ENCODE measurements at regions not wholly inside any gene's neighbourhood (a gene's known extent, or its start where the extent isn't known, plus 50 kb on each side); places are given as distances from the start of the nearest gene placed in this dataset.

DNA sequence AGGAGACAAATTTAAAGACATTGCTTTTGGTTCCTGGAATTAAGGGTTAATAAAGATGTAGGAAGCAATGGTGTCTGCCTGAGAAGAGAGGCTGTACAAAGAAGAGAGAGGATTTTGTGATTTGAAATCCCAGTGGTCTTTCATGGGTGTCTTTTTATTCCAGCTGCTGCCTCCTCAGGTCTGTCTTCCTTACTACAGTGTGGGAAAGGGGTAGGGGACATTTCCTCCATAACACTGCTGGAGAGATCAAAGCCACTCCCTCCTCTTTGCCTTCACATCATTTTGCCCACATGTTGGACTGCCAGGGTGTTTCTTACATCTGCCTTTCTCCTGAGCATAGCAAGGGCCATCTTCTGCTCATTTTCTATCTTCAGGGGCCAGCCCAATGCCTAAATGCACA, 348.5 kb downstream of the EN1 start:
- no peak for DNase-seq

DNA sequence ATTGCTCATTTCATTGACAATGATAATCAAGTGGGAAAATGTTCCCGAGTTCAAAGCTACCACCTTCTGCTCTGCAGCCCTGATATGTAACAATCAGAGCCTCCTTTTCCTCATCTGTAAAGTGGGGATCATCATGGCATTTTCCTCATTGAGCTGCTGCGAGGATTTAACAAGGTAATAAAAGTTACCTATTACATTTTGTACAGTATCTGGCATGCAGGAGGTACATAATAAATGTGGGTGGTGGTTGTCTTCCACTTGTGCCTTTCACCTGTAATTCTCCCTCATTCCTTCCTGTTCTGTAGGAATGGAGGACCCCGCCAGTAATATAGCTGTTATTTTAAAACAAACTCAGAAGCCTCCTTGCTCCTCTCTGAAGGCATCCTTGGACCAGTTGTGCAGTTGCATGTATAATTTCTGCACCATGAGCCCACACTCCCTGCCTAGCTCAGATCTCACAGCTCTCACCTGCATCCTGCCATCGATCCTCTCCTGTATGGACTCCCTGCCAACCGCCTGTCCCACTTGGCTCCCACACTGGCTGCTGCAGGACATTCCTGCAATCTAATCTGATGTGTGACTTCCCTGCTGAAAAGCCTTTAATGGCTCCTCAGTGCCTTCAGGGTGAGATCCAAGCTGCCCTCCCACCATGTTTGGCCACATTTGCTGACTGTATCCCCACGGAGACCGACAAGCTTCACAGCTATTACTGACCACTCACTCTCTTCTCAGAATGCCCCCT, 350.4 kb downstream of the EN1 start:
- no peak for DNase-seq

DNA sequence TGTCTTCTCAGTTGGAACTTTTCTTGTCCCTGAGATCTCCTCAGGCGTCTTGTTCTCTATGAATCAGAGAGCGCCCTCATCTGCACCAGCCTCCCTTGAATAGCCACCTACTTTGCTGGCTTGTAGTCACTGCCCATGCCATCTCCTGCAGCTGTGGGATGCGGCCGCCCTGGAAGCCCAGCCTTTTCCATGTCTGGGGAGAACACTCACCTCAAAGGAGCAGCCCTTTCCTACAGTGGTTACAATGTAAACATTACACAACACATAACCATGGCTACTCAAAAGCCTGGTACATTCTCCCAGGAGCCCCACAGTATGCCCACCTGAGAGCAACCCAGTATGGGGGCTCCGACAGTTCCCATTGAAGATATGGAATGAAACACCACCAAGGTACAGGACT, 351.0 kb downstream of the EN1 start:
- DNase-seq, result no peak

DNA sequence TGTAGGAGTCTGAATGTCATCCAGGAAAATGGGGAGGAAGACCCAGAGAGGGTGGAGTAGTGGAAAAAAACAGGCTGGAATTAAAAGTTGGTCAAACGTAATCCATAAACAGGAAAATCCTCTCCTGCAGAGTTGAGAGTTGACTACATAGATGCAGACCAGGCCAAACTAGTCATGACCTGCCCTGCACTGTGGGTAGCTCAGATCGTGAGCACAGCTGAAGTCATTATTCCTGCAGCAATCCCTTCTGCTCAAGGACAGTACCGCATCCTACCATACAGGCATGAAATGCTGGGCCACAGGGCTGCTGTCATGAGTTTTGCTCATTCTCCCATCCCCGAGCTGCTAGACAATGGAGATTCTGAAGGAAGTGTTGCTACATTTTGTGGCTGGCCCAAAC, 352.2 kb downstream of the EN1 start:
- DNase-seq, result no peak

DNA sequence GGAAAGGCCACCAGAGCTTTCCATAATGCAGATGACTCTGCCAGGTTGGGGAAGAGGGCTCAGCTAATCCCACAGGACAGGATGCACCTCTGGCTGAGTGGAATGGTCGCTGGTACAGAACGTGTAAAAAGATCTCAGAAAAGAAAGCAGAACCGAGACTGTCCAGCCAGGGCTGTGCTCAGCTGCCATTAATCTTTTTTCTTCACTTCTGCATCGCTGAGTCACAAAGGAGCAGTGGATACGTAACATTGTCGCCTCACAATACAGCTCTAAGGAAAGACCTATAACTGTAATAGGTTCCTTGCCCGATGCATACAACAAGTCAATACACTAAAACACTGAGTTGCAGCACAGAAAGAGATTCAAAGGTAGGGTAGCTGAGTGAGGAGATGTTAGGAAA, 354.2 kb downstream of the EN1 start:
- no peak for DNase-seq

DNA sequence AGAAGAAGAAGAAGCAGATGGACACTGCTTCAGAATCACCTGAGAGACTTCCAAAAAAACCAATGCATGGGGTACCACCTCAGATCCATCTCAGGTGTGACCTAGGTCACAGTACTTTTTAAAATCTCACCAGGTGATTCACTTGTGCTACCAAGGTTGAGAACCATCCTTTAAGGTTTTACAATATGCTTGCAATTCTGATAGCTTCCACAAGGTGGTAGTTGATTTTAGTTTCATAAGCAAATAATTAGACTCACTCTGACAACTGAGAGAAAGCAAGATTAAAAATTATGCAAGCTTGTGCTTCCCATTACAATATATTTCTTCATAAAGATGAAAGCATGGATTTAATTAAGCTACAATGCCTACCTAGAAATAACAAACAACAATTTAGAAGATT, 355.1 kb downstream of the EN1 start:
- no peak for DNase-seq

DNA sequence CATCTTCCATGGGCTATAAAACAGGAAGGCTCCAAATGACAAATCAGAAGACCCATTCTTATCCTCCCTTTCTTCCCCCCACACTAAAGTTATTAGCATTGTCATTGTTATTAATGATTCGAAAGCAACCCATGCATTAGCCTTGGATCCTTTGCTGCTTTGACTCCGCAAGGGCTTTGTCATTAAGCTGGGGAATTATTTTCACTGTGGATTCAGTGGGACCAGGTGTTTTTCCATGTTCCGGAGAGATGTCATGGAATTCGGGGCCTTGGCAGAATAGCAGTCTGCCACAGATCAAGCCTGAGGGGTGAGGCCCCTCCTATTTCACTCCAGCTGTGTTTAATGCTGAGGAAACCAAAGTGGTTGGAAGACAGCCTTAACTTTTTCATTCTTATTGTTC, 357.1 kb downstream of the EN1 start:
- no peak for DNase-seq

DNA sequence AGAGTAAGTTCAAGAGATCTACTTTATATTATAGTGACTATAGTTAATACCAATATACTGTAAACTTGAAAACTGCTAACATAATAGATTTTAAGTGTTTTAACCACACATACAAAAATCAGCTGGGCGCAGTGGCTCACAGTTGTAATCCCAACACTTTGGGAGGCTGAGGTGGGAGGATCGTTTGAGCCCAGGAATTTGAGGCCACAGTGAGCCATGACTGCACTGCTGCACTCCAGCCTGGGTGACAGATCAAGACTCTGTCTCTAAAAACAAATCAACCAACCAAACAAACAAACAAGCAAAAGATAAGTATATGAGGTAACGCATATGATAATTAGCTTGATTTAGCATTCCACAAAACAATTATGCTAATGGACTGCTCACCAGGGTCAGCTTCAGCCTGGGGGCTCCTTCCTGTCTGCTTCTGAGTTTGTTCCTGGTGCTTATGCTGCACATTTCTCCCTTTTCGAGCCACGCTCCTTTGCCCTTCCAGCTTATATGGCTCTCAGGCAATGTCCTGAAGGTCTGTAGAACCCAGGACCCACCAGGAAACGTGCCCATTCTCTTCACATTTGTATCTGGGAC, 357.6 kb downstream of the EN1 start:
- DNase-seq, result no peak

DNA sequence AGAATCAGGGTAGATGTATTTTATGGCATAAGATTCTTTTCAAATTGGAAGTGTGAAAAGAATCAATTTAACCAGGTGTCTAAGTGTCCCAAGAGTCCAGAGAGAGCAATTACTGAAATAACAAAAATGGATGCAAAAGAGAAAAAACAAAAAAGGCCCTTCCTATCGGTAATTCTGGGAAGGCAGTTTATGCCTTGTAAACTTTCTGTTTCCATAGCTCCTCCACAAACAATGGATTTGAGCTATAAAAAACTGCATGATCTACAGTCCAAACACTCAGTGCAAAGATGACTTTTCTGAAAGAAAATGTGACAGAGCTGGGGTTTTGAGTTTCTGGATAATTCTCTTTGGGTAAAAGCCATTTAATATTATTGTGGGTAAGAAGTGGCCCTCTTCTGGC, 366.1 kb downstream of the EN1 start:
- DNase-seq, result no peak

DNA sequence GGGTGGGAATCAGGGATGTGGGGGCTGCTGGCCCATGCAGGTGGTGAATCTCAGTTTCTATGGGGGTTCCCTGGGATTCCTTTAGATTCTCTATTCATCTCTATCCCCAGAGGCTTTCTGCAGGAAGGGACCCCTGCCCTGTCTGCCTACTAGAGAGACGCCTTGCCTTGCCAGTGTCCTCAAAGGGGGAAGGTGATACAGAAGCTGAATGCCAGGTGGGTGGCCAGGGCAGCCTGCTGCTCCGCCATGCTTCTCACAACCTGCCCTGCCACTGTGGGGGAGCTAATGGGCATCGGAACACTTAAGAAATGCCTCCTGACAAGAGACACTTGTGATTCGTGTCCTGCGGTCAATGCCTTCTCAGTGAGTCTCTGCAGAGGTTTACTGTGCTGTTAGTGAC, 368.4 kb downstream of the EN1 start:
- DNase-seq, result no peak

DNA sequence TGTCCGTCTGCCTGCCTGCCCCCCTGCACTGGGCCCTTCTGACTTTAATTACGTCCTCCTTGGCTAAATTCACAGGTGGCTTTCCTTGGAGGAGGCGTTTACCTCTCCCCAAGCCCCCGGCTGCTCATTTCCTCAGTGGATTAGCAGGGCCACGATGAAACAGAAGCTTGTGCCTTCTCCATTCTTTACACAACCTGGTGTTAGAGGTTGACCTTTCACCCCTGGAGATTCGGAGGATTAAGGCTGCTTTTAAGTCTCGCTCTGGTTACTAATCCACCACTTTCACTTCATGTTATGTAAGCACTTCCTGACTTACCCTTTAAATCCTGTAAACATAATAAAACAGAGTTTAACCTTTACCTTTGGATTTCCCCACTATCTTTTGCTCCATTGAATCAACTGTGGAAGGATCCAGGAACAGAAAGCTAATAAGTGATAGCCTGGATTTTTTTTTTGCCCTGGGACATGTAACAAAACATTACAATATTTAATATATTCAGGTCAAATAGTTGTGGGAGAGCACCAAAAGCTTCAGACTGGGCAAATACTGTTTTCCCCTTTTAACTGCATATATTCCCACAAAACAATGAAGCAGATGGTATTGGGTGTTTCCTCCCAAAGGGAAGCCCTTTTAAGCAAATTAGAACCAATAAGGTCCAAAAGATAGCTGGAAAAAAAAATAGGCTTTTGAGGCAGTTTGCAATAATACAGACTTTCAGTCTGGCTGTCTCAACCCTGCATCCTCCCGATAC, 370.2 kb downstream of the EN1 start:
- no peak for DNase-seq

DNA sequence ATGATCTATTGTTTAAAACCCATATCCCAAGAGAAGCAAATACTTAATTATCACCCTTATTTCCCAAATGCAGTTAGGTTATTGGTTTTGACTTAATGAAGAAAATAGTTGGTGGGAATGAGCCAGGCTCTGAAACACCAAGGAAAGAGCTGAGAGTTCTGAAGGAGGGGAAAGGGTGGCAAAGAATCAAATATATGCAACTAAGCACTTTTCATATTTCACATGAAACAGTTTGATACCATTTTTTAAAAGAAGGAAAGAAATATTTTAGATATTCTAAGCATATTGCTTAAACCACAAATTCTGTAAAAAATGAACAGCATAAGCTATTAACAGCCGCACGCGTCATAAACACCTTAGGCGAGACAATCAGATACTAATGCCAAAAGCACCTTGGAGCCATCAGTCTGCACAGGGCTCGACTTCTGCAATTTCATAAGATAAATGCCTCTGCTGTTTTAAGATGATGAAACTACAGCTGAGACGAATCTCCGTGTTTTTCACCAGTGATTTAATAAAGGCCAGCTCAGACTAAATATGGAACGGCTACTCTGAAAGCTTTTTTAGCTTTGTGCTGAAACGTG, 371.7 kb downstream of the EN1 start:
- DNase-seq, result no peak

DNA sequence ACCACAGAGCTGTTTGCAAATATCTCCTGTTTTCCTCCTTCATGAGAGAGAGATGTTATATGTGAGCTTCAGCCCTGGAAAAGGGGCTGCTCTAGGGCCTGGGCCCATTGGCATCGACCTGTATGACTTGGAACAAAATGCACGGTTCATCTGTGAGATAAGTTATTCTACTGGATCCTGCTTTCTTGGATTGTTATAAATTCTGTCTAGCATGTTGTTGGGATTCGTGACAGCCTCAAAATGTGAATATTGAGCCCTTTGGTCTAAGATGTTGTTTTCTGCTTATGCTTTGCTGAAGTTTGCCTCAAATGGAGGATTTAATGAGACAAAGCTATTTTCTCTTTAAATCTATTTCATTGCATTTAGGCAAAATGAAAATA, 372.9 kb downstream of the EN1 start:
- no peak for DNase-seq

DNA sequence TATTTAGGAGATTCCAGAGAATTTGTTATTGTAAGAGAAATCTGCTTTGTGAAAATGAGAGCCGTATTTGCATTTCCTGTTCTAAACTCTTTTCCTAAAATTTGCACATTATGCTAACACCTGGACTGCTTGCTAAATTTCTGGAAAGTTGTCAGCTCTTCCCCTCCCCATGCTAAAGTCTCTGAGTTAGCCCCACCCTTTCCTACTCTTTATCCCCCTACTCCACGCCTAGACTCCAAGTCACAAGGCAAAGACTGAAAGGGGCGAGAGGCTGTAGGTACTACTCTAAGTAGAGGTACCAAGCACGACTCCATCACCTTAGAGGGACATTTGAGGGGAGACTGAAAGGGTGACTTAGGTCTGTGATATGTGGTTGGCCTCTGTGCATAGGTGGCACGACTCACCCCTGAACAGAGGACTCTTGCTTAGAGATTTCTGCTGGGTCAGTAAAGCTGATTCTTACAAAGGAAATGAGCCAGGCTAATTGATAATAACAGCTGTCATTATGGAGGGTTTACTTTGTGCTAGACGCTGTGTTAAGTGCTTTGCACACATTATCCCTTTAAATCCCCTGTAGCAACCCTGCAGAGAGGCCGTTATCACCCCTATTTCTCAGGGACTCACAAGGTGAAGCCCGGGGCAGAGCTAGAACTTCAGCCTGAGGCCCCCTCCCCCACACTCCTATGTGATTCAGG, 373.5 kb downstream of the EN1 start:
- DNase-seq, result peak; percentile 44

DNA sequence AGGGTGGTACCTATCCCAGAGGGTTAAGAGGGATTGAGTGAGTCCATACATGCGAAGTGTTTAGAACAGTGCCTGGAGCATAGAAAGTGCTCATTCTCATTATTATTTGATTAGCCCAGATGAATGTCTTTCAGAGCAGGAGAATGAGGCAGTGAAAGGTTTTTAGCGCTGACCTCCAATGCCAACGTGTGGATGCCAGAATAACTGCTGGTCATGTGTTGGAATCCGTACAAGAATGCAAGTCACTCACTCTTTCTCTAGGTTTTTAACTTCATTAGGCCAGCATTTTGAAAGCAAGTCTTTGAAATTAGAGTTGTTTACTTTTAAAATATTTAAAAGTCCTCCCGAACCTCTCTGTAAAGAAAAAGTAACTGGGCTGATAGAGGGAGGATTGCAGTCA, 374.2 kb downstream of the EN1 start:
- no peak for DNase-seq

DNA sequence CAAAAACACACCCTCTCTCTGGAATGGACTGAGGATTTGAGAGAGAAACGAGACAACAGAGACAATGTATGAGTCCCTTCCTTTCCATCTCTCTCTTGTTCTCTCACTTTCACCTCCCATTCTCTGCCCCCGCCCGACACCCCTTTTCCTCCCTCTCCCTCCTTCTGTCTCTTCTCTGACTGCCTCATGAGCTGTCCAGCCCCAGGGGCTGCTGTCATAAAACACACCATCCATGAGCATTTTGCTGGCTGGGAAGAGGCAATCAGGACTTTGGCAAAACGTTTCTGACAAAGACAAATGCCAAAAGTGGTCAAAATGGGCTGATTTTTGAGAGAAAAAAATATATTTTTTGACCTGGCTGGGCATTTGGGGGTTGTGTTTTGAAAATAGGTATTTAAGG, 377.2 kb downstream of the EN1 start:
- DNase-seq, result no peak

DNA sequence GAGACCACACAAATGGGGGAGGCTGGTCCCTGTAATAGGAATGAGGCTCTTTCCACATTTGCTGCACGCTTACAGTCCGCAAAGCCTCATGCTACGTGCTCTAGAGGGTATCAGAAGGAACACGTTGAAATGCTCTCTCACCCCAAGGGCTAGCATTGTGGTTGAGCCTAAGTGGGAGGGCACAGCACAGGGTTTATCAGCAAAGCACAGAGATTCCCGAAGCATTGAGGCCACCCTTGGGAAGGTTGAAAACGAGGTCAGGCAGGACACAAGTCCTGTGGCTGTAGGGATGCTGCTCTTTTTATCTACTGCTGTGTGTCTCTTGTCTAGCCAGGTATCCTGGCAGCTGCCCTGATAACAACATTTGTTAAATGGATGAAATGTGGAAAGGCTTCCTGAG, 378.3 kb downstream of the EN1 start:
- DNase-seq, result no peak

DNA sequence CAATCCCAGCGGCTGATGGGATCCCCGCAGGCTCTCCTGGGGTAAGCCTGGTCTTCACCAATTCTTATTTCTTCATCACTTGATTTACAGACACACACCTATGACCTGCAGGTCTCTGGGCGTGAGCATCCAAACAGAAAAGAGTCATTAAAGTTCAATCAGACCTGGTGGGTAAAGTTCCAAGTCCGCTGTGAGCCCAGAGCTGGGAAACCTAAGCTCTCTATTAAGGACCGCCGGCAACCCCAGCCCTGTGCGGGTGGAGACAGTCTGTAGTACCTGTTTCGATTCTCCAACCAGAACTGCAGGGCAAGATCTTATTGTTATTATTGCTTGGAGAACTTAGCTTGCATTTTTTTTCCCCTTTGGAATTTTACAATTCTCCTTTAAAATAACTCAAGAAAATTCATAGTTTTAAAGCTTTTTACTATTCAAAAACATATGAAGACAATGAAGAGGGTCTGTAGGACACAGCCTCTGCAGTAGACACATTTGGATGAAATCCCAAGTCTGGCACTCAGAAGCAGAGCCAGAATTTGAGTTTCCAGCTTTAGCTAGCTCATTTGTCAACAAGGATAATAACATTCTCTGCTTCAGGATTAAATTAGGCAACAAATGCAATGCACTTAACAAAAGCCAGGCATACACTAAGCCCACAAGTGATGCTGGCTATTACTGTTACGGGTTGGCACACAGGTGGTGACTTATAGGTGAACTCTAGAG, 376.4 kb downstream of the INSIG2 start:
- no peak for DNase-seq

DNA sequence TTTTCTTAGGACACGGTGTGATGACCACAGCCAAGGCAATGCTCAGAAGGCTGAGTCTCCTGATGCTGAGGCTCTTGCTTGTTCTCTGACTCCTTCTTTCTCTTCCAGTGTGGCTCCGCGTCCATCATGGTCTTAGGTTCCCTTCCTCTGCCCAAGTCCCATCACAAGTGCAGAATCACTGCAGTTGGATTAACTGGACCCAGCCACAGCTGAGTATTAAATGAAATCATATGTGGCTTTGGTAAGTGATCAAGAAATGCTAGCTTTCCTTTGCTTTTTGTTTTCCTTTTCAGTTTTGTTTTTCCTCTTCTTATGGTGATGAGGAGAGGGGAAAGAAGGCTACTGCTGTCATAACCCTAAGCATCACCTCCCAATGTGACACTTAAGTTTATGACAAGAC, 375.8 kb downstream of the INSIG2 start:
- DNase-seq, result no peak

DNA sequence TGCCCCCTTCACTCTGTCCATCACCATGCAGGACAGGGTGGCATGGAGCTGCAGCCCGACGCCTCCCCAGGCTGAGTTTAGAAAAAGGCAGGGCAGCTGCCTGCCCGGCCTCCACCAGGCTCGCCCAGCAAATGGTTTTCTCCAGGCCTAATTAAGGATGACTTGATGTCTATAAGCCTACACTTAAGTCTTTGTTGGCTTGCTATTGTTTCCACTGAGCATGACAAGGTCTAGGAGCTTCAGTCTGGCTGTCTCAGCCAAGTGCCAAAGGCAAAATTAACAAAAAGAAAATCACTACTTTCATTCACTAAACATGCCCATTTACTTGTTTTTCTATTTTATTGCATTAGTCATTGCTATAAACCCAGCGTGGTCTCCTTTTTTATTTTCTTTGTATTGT, 372.2 kb downstream of the INSIG2 start:
- DNase-seq, result no peak

DNA sequence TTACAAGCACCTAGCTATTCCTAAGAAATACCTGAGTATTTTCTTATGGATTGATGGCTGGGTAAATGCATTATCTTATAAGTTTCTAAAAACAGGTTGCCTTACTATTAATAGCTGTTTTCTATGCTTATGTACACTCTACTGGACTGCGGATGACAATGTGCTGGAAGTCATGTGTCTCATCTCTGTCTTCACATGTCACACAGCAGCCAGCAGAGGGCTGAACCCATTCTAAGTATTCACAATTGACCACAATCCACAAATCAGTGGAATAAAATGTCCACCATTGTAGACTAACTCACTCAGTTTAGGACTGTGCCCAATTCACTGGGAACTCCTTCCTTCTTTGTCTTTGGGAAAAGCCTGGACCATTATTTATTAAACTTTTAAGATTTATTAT, 371.2 kb downstream of the INSIG2 start:
- DNase-seq, result no peak

DNA sequence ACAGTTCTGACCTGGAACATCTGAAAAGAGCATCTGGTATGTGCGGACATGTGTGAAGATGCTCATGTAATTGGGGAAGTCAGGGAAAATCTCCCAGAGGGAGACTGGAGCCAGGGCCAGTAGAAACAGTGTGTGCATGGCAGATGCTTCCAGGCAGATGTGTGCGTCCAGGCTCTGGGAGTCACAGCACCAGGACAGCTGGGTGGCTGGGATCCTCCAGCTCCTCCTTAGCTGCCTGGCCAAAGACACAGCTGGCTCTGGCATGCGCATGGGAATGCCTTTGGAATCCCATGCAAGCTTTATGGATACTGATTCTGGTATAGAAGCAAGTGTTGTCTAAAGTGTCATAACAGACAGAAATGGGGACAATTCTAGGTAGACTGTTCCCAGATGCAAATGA, 369.7 kb downstream of the INSIG2 start:
- no peak for DNase-seq

DNA sequence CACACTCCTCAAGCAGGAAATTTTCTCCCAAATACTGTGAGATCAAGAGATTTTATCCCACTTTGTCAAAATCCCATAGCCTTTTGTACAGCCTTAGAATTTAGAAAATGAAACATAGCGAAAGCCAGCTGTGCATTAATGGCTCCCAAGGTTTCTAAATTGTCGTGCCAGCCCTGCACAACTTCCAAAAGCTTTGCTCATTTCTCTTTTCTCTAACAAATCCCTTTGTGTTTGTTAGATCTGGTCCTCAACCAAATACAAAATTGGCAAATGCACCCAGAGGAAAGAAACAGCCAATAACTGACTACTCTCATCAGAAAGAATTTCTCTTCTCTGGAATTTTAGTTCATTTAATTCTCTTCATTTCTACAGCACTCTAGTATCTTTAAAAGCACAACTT, 361.1 kb downstream of the INSIG2 start:
- no peak for DNase-seq
